Neural cell (in vitro differentiated cells): ENCODE measurements at regions not wholly inside any gene's neighbourhood (a gene's known extent, or its start where the extent isn't known, plus 50 kb on each side); places are given as distances from the start of the nearest gene placed in this dataset.

Experiments used
- H2AFZ ChIP-seq: fragments of 200-600, 300-800 bp; sonication (generic), shearing (Covaris generic); 2 replicates; pipeline ENCODE4 v1.6.0; 2014; ENCODE audit warnings: low read depth, mild to moderate bottlenecking, antibody characterized with exemption, low read length, moderate library complexity
- H3F3A ChIP-seq: fragments of 200-600 bp; shearing (Covaris generic); 2 replicates; pipeline ENCODE4 v1.6.1; 2016; ENCODE audit warnings: mild to moderate bottlenecking, moderate library complexity, mixed read lengths, antibody characterized with exemption, low read length; ENCODE audit not compliant: insufficient read depth, poor library complexity, severe bottlenecking
- H3K27ac ChIP-seq: fragments of 200-600, 300-800 bp; sonication (generic), shearing (Covaris generic); 2 replicates; pipeline ENCODE4 v1.5.1; 2014; ENCODE audit warnings: mild to moderate bottlenecking, low read length, moderate library complexity
- H3K27me3 ChIP-seq: fragments of 300-800, 200-600 bp; sonication (generic), shearing (Covaris generic); 2 replicates; pipeline ENCODE4 v1.6.0; 2014; ENCODE audit warnings: mild to moderate bottlenecking, low read depth, low read length, moderate library complexity; ENCODE audit not compliant: insufficient read depth
- H3K36me3 ChIP-seq: fragments of 300-800, 200-600 bp; sonication (generic), shearing (Covaris generic); 2 replicates; pipeline ENCODE4 v1.5.1; 2014; ENCODE audit warnings: mild to moderate bottlenecking, antibody characterized with exemption, low read length, moderate library complexity; ENCODE audit not compliant: insufficient read depth
- H3K4me2 ChIP-seq: fragments of 300-800, 200-600 bp; sonication (generic), shearing (Covaris generic); 2 replicates; pipeline ENCODE4 v1.6.0; 2014; ENCODE audit warnings: mild to moderate bottlenecking, low read length
- H3K4me3 ChIP-seq: fragments of 300-800, 200-600 bp; sonication (generic), shearing (Covaris generic); 2 replicates; pipeline ENCODE4 v1.5.1; 2014; ENCODE audit warnings: mild to moderate bottlenecking, low read length, moderate library complexity
- H3K79me2 ChIP-seq: fragments of 200-600 bp; shearing (Covaris generic); replicated peaks from 2 replicates; pipeline ENCODE4 v1.6.0; 2014; ENCODE audit warnings: mild to moderate bottlenecking, low read length, moderate library complexity; ENCODE audit not compliant: insufficient read depth
- H3K9ac ChIP-seq: fragments of 300-800, 200-600 bp; sonication (generic), shearing (Covaris generic); 2 replicates; pipeline ENCODE4 v1.6.1; 2016; ENCODE audit warnings: mild to moderate bottlenecking, low read length, mixed read lengths
- H3K9me2 ChIP-seq: fragments of 200-600 bp; shearing (Covaris generic); 2 replicates; pipeline ENCODE4 v1.6.1; 2016; ENCODE audit warnings: mild to moderate bottlenecking, low read length, mixed read lengths; ENCODE audit not compliant: insufficient read depth
- H3K9me3 ChIP-seq: fragments of 200-600, 300-800 bp; sonication (generic), shearing (Covaris generic); 2 replicates; pipeline ENCODE4 v1.6.1; 2016; ENCODE audit warnings: mild to moderate bottlenecking, mixed run types, low read length, moderate library complexity, mixed read lengths
- H4K20me1 ChIP-seq: fragments of 200-600 bp; shearing (Covaris generic); 2 replicates; pipeline ENCODE4 v1.6.1; 2016; ENCODE audit warnings: mild to moderate bottlenecking, mixed run types; ENCODE audit not compliant: insufficient read depth
- CTCF ChIP-seq: fragments of 450-650 bp; IDR thresholded peaks from 2 replicates; pipeline ENCODE4 v1.5.1; 2014; ENCODE audit warnings: antibody characterized with exemption, mild to moderate bottlenecking, moderate library complexity; ENCODE audit not compliant: poor library complexity, severe bottlenecking
- EP300 ChIP-seq: fragments of 450-650 bp; conservative IDR thresholded peaks from 2 replicates; pipeline ENCODE4 v1.6.1; 2014; ENCODE audit warnings: antibody characterized with exemption, mild to moderate bottlenecking, moderate library complexity; ENCODE audit not compliant: poor library complexity, severe bottlenecking
- EZH2 ChIP-seq: fragments of 200-600, 300-800 bp; shearing (Covaris generic), sonication (generic); IDR thresholded peaks from 2 replicates; pipeline ENCODE4 v1.6.1; 2014; ENCODE audit warnings: antibody characterized with exemption, low read length, borderline replicate concordance, mild to moderate bottlenecking; ENCODE audit not compliant: insufficient read depth, poor library complexity, severe bottlenecking
- MXI1 ChIP-seq: fragments of 450-650 bp; conservative IDR thresholded peaks from 2 replicates; pipeline ENCODE4 v1.6.1; 2014; ENCODE audit warnings: antibody characterized with exemption, mild to moderate bottlenecking; ENCODE audit not compliant: poor library complexity, severe bottlenecking
- POLR2AphosphoS5 ChIP-seq: IDR thresholded peaks from 2 replicates; pipeline ENCODE4 v1.6.1; 2012
- RAD21 ChIP-seq: fragments of 450-650 bp; conservative IDR thresholded peaks from 2 replicates; pipeline ENCODE4 v1.6.1; 2014; ENCODE audit warnings: antibody characterized with exemption, mild to moderate bottlenecking, moderate library complexity
- REST ChIP-seq: IDR thresholded peaks from 2 replicates; pipeline ENCODE4 v1.6.1; 2012; ENCODE audit warnings: borderline replicate concordance
- SMC3 ChIP-seq: fragments of 450-650 bp; conservative IDR thresholded peaks from 2 replicates; pipeline ENCODE4 v1.6.1; 2014; ENCODE audit warnings: antibody characterized with exemption, mild to moderate bottlenecking, moderate library complexity; ENCODE audit not compliant: poor library complexity
- TAF1 ChIP-seq: IDR thresholded peaks from 2 replicates; pipeline ENCODE4 v1.6.1; 2012; ENCODE audit warnings: low read depth

GRCh38 chr11:130578738-130579368 is 130.4 kb downstream of the ADAMTS15 start:
- no peak overlapping the region for H3K9ac ChIP-seq
- no peak overlapping the region for H3K4me2 ChIP-seq
- H3K27me3 ChIP-seq, result no peaks in the 10 kb centered on the region
- no peaks in the 10 kb centered on the region for H3F3A ChIP-seq
- no peaks in the 10 kb centered on the region for H3K9me2 ChIP-seq
- no peaks in the 10 kb centered on the region for H3K79me2 ChIP-seq
- H3K9me3 ChIP-seq, result no peaks in the 10 kb centered on the region
- no peaks in the 10 kb centered on the region for H4K20me1 ChIP-seq
- no peak overlapping the region for H2AFZ ChIP-seq
- TF ChIP-seq CTCF (no peak), MXI1 (no peak), TAF1 (no peak), SMC3 (no peak), POLR2AphosphoS5 (no peak), REST (no peak), EZH2 (no peak), EP300 (no peak), RAD21 (no peak)
- no peak overlapping the region for H3K4me3 ChIP-seq
- no peaks in the 10 kb centered on the region for H3K36me3 ChIP-seq
- H3K27ac ChIP-seq, result no peak overlapping the region

GRCh38 chr11:130580372-130580771 is 131.9 kb downstream of the ADAMTS15 start:
- H3K9ac ChIP-seq, result no peak overlapping the region
- no peak for TF ChIP-seq MXI1
- no peak for TF ChIP-seq REST
- TF ChIP-seq EZH2, result no peak
- TF ChIP-seq EP300, result no peak
- no peak for TF ChIP-seq TAF1
- TF ChIP-seq CTCF, result no peak
- TF ChIP-seq SMC3, result no peak
- no peak for TF ChIP-seq RAD21
- TF ChIP-seq POLR2AphosphoS5, result no peak
- H3K4me2 ChIP-seq, result no peak overlapping the region
- no peaks in the 10 kb centered on the region for H3K36me3 ChIP-seq
- no peak overlapping the region for H3K4me3 ChIP-seq
- H3K9me2 ChIP-seq, result no peaks in the 10 kb centered on the region
- H3K9me3 ChIP-seq, result no peaks in the 10 kb centered on the region
- H2AFZ ChIP-seq, result no peak overlapping the region
- no peak overlapping the region for H3K27ac ChIP-seq
- H4K20me1 ChIP-seq, result no peaks in the 10 kb centered on the region
- no peaks in the 10 kb centered on the region for H3K27me3 ChIP-seq
- H3F3A ChIP-seq, result no peaks in the 10 kb centered on the region
- no peaks in the 10 kb centered on the region for H3K79me2 ChIP-seq
